Fibroblast of peridontal ligament (primary cell): ENCODE measurements at regions not wholly inside any gene's neighbourhood (a gene's known extent, or its start where the extent isn't known, plus 50 kb on each side); places are given as distances from the start of the nearest gene placed in this dataset.
A peak's percentile ranks its signal among the peaks of the same experiment; 100 is the strongest.

Source experiments
- DNase-seq: peaks from one replicate; pipeline ENCODE4 v3.0.0-alpha.2; 2010; ENCODE audit errors: extremely low read depth

DNA sequence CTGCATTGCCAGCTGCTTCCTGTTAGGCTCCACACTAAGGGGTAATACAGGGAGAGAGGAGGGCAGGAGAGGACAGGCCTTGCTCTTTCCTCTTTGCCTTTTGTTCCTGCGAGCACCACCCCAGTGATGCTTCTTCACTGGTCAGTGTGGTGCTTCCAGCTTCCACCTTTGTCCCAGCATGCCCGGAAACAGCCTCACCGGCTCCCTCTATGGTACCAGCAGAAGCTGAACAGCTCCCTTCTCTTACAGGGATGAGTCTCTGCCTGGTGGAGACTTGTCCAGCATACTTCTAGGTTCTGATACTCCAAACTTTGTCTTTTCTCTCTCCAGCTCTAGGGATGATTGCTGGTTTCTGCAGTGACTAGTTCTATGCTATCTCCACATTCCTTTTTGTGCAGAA is 413.3 kb downstream of the TSN start:
- DNase-seq = no peak

DNA sequence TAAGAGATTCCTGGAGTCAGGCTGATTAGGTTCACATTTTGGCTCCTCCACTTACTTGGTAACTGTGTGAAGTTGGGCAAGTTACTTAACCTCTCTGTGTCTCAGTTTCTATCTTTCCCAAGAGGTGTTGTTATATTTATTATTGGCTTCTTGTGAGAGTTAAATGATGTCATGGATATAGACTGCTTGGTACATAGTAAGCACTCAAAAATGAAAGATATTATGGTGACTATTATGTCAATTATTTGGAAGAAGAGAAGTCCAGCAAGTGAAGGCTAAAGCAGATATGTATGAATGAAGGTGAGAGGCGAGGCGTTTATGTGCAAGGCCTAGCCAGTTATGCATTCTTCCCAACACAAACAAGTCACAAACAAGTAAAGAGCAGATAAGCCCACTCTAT is 417.4 kb downstream of the TSN start:
- no peak for DNase-seq

DNA sequence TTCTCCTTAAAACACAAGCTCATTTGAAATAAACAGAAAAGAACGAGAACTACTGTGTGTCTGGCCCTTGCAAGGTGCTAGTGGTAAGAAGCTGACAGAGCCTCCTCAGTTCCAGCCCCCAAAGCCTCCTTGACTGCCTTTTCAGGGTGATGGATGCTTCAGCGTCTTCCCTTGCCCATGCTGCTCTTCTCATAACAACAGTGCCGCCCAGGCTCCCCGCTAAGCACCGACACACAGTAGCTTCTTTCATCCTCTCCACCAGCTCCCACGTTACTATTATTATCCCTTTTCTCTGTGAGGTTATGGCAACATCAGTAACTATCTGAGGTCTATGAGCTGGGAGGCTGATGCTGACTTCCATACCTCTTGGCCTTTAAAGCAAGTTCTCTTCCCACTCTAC is 418.6 kb downstream of the TSN start:
- DNase-seq = no peak

DNA sequence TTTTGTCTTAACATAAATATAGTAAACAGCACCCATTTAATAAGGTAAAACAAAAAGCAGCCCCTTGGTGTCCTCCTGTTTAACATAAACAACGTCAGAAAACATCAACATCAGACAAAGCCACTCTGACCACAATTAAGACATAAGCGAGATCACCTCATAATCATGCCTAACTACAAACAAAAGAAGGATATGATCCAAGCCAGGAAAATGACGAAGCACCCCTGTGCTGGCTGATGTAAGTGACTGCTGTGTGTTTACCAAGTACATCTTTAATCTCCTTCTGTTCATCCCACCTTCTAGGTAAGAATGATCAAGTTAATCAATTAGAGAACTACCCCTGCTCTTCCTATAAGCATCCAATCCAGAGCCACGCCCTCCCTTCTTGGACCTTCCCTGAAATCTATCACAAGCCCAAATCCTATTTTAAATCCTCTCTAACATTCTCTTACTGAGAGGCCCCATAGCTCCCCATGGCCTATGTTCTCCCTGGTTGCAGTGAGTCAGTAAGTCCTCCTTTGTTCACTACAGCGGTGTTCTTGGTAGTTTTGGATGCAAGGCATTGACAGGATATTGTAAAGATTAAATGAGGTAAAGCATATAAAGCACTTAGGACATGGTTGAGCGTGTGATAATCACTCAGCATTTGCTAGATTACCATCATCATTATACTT is 424.2 kb downstream of the TSN start:
- DNase-seq = no peak

DNA sequence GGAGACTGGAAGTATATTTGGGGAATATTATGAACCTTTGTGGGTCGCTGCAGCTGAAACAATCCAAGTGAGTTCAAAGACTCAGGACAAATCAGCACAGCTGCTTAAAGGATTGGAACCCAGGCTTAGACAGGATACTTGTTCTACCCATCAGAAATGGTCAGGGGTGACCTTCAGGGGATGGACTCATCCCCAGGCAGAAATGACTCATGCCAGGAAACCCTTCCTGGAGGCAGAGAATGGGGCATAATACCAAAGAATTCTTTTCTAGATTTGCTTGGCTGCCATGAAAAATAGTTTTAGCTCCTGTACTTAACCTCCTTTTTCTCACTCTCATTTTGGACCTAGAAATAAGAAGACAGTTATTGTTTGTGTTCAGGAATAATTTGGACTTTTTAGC is 425.5 kb downstream of the TSN start:
- DNase-seq = no peak

DNA sequence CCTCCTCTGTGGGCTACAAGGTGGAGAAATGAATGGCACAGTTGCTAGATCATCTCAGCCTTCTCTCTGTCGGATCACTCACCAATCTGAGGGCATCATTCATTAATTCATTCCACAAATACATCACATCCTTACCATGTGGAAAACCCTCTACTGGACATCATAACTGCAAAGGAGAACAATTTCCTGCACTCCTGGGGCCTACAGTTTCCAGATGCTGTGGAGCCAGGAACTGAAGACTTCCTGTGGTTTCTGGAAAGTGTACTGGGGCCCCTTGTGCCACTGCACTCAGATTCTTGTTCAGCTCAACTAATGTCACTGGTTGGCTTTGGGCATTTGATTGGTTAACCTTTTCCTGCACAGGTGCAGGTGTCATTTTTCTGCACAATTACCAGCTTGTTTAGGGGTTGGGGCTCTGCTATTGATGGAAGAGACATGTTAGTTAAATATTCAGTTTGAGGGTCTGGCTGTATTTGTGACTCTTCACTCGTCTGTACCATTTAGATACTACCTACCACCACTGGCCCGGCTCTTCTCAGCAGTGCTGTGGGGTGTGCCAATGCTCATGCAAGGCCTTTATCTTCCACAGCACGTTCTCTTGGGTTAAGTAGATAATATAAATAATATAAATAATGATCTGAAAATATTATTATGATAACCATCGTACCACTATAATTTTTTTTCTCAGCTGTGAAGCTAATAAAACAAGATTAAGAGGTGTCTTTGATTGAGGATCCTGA is 427.3 kb downstream of the TSN start:
- DNase-seq = no peak

DNA sequence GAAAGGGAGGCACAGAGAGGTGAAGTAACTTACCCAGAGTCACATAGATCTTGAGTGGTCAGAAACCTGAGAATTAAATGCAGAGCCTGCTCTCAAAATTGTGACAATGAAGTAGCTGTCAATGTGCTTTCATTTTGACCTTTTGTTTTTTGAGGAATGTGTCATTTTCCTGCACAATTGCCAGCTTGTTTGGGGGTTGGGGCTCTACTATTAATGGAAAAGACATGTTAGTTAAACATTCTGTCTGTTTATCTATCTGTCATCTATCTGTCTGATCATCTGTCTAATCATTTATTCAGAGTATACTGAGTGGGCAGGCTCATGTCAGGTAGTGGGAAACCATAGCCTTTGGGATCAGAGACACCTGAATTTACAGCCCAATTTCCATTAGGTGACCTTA is 428.4 kb downstream of the TSN start:
- no peak for DNase-seq

DNA sequence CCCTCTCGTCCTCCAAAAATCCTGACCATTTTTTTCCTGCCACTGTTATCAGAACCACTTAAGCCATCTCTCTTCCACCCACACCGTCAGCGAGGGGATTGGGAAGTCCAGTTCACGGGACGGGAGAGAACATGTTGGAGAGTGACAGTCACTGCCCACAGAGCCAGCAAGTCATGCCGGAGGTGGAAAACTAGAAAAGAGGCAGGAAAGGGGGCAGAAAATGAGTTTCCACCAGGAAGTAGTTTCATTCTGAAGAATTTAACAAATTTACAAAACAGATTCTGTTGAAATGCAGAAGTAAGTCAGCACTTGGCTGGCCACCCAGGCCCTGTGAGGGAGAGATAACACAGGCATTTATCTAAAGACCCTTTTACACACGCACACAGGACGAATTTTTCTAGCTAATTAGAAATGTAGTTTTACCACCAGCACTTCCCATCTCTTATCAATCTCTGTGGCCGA is 431.3 kb downstream of the TSN start:
- no peak for DNase-seq

DNA sequence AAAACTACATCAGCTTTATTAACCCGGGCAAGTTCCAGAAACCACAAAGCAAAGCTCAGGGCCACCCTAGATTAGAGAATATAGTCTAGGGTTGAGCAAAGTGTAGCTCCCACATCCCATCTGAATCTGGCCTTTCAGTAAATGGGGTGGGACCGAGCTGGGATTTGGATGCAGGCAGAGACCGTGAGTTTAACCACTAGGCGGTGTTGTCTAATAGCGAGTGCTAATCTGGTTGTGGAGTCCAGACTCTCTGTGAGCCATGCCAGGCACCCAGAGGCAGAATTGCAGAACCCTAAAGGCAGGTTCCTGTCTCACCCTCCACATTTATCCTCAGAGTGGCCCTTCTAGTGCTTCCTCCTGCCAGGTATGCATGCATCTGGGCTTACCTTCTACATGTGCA is 435.9 kb downstream of the TSN start:
- DNase-seq = no peak

DNA sequence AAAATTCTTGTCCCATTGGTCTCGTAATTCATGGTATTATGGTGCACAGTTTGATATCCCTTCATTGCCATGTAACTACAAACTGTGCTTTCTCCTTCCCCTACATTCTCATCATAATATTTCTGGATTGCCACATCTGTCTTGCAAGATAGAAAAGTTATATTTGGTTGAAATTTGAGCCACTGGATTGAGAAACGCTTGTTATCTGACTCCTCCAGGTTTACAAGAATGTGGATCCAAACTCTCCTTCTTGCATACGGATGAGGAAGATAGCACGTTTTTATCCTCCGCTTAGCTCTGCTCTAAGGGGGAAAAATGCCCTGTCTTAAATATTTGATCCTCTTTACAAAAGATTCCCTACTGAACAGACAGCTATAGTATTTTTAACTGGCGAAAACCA is 438.2 kb downstream of the TSN start:
- DNase-seq = no peak

DNA sequence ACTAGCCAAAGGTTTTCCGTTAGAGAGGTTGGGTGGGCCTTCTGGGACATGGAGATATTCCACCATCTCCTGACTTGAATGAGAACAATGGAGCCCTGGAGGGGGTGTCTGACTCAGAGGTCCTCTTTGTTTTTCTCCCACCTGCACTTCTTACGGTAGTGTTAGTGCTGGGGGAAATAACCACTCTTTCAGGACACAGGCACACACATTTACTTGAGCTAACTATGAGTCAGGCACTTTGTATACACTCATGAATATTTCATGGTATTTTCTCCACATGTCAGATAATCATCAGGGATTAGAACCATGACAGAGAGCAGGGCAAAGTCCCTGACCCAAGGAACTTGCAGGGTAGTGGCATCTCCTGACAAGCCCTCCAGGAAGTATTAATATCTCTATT is 439.1 kb downstream of the TSN start:
- DNase-seq = no peak

DNA sequence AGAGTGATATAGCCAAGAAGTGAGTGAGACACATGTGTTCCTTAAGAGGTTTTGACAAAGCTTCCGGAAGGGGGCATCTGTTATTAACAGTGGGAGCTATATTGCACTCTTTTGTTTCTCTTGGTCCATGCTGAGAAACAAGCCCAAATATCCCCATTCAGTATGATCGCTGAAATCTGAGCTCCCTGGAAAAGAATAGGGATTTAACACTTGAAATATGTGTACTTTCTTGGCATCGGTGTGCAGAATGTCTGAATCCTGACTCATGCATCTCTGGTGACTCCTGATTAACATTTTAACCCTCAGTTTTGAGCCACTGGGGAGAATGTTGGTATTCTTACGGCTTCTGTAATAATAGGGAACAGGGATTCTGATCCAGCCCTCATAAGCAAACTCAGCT is 448.1 kb downstream of the TSN start:
- DNase-seq = peak; percentile 8

DNA sequence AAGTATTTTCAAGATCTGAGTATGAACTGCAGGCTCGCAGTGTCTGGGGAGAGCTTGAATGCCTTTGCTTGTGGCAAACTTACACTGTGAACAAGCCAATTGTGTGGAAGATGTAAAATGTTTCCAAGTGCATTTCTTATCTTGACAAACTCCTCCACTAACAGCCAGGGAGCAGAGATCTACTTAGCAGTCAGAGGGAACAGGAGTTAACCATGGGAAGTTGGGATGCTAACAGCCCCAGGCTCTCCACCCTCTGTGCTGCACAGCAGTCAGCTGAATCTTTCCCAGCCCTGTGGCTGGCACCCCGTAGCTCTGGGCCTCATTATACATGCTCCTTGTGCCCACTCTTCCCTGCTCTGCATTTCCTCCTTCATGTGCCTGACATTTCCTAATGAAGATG is 450.2 kb downstream of the TSN start:
- DNase-seq = no peak

DNA sequence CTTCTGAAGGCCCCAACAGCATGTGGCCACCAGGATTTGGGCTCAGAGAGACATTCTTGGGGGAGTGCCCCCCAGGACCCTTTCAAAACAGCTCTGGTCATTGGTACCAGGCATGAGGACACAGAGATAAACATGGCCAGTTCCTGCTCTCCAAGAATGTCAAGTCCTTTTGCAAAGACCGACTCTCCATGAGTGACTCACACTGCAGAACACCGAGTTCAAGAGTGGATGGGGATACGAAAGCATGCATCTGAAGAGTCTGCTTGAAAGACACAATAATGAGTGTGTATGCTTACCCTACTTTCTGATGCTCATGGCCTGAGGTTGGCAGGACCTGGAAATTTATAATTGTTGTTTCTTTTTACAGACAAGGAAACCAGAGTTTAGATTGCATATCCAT is 450.6 kb downstream of the TSN start:
- DNase-seq = no peak

DNA sequence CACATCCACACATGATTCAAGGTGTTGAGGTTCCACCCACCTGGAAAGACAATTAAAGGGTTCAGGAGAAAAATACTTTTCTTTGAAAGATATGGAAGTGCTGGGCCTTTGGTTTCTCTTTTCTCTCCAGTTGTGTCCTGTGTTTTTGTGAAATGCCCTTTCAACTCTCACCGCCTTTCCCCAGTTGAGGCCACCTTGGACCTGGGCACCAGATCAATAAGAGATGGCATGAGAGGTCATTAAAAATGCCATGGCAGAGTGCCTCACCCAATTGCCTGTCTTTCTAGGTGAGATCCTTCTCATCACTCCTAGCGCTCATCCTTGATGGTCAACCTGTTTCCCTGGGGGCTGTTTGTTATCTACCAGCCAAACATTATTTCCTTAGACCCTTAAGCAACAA is 453.9 kb downstream of the TSN start:
- DNase-seq = no peak

DNA sequence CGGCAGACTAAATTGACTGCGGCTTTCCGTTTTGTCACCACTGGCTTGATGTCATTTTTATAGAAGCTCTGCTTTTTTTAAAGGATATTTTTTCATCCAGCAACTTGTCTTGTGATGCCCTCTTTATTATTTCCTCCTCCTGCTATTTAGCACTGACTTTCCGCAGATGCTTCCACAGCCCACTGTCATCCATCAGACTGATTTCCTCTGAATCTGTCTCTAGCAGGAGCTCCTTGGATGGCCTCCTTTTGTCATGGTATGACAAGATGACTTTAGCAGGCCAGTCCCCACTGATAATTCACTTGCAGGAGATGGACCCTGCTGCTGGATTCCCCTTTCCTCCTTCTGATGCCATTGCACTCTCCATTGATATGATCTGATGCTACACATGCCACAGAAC is 454.6 kb downstream of the TSN start:
- no peak for DNase-seq

DNA sequence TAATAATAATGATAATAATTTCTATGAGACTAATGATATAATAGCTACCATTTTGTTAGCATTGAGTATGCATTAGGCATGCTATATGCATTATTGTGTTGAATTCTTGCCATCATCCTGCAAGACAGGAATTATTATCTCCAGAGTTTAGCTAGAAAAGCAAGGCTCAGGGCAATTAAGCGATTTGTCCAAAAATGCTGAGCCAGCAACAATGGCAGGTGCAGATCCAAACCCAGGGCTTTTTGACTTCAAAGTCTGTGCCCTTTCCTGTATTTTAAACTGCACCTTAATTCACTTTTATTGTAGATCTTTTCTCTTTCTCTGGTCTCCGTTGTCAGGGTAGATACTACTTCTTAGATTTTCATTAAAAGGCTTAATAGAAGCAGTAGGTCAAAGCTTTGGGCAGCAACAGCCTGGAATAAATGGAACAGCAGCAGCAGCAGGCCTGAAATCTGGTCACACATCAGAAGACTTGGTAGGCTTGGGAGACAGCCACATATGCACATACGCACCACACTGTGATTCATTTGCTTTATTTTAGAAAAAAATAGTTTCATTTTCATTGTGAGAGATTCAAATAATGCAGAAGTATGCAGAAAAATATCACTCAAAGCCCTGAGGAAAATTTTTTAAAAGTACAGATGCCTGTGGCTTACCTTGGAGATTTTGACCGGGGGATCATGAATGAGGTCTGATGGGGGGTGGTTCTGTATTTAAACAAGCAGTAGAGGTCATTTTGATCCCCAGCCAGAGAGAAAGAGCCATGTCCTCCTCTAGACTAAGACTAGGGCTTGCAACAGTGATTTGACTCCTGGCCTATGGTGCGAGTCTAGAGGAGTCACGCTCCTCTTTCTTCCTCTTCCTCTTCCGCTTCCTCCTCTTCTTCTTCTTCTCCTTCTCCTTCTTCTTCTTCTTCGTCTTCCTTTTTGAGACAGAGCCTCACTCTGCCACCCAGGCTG is 455.7 kb downstream of the TSN start:
- DNase-seq = no peak

DNA sequence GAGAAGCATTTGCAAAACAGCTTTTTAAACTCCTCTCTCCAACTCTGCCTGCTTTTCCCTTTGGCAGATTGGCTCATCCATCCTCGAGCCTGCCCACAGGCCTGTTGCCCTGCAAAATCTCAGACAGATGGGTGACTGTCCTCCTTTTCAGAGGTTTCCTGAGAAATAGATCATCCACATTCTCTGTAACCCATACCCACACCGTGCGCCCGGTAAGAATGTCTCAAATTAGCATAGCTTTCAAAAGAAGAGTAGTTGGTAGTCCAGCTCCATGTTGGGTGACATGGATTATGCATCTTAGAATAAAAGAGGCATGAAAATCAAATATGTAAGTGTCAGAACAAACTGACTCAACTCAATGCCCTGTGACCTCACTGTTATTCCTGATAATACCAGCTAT is 457.9 kb downstream of the TSN start:
- DNase-seq = no peak

DNA sequence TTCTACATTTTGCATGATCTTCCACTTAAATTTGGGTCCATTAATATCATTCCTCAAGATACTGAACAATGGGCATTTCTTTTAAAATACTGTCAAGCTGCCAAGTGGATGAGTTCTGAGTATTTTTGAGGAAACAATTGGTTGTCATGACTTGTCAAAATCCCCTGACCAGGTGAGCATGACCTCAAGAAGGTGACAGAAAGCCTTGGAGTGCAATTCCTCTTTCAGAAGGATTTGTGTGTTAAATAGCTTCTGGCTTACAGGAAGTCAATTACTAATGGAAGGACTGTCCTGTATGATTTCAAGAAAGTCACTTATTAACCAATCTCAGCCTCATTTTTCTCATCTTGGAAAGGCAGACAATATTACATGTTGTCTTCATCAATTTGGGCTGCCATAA is 460.6 kb downstream of the TSN start:
- no peak for DNase-seq

DNA sequence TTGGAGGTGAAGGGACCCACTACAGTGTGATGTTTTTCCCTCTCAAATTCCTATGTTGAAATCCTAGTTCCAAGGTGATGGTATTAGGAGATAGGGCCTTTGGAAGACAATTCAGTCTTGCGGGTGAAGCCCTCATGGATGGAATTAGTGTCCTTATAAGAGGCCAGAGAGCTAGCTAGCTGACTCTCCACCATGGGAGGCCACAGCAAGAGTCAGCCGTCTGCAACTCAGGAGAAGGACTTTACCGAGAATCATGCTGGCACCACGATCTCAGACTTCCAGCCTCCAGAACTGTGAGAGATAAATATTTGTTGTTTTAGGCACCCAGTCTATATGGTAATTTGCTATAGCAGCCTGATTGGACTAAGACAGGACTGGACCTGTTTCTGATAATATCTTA is 461.4 kb downstream of the TSN start:
- no peak for DNase-seq

DNA sequence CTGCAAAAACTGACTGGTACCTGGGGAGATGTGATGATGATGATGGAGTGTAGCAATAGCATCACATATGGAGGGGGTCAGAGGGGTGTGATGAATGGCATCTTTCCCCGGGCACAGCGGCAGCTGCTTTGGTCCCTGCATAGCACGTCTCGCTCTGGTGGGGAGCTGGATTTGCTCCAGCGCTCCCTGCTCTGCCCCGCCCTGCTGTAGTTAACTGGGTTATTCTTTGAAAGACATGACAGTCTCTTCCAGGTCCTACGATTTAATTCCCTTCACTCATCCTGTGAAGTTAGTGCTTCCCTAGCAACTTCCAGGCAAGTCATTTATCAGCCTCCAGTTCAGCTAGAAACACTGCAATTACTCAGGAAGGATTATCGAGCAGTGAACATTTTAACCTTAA is 463.1 kb downstream of the TSN start:
- no peak for DNase-seq

DNA sequence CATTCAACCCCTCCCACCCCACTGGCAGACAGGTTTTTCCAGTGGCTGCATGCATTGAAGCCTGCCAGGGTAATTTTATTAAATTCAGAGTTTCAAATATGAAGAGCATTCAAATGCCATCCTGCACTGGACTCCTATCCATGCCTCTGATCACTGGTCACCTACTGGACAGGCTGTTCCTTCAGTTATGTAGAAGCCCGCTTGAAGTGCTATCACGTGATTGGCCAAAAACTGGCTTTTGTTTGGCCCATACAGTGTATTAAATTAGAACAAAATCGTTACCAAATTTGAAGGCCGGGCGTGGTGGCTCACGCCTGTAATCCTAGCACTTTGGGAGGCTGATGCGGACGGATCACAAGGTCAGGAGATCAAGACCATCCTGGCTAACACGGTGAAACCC is 464.1 kb downstream of the TSN start:
- no peak for DNase-seq

DNA sequence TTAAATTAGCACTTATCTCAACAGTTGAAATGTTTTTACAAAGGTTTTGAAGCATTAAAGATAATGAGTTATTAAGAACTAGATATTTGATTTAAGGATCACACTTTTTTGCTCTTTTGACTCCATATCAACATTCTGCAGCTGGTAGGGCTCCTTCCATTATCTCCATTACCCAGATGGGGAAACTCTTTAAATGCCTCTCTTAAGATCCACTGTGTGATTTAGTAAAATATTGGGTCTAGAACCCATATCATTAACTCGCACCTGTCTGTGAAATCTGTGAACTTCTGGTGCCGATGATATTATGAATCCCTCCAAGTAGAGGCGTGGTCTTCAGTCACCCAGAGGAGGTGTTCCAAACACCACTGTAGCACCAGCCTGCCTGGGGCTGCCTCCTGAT is 466.2 kb downstream of the TSN start:
- DNase-seq = no peak
